AG04450 (cell line): ENCODE measurements at regions not wholly inside any gene's neighbourhood (a gene's known extent, or its start where the extent isn't known, plus 50 kb on each side); places are given as distances from the start of the nearest gene placed in this dataset.

ENCODE experiments used
- CTCF ChIA-PET: fragments of 300-600, 350-600 bp; formaldehyde crosslinking; extraction: SDS; loops from one replicate; lab custom pipeline; 2022; ENCODE audit warnings: antibody characterized with exemption, inconsistent platforms; lab: Charles Lee
- POLR2A ChIA-PET: fragments of 350-600 bp; formaldehyde crosslinking; extraction: SDS; loops from one replicate; lab custom pipeline; 2021; ENCODE audit warnings: antibody characterized with exemption, inconsistent platforms; lab: Yijun Ruan, JAX
- DNase-seq: peaks from one replicate; pipeline ENCODE4 v3.0.0-alpha.2; 2011; ENCODE audit warnings: low read depth, low spot score
- H3K27ac ChIP-seq: one replicate; pipeline ENCODE4 v1.5.1; 2012; ENCODE audit warnings: low read depth, low read length, control low read depth
- H3K27me3 ChIP-seq: one replicate; pipeline ENCODE4 v1.6.0; 2012; ENCODE audit warnings: low read length; ENCODE audit not compliant: control insufficient read depth, insufficient read depth
- H3K4me3 ChIP-seq: 2 replicates; pipeline ENCODE4 v1.5.1; 2011; ENCODE audit warnings: mild to moderate bottlenecking, low read depth, low read length, control low read depth
- H3K9me3 ChIP-seq: 2 replicates; pipeline ENCODE4 v1.5.1; 2012; ENCODE audit warnings: low read length; ENCODE audit not compliant: control insufficient read depth, insufficient read depth
- TF ChIP-seq, protein P1 (sequence below): IDR thresholded peaks from 2 replicates; pipeline ENCODE4 v1.5.1; 2011; ENCODE audit warnings: low read depth, low read length, control low read depth, inconsistent platforms

DNA sequence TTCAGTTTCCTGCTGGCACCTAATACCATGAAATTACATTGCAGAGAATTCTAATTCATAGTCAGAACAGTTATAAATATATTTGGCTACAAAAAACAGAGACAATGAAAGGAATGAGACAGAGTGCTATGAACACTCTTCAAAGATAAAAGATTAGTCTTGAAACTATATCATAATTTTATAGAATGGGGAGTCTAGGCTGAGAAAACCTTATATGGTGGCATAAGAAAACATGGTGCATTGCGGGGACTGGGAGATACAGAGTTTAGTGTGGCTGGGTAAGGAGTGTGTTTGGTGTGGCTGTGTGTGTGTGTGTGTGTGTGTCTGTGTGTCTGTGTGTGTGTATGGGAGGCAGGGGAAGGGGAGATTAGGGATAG, 64.5 kb upstream of the CTLA4 start:
- ChIA-PET CTCF (interaction anchor here (1.2 kb wide), 1 partner anchor 12 kb away, joined by 4 read pairs; no protein-coding TSS in a partner anchor), POLR2A (no interaction called here)
- TF ChIP-seq, protein P1, sequence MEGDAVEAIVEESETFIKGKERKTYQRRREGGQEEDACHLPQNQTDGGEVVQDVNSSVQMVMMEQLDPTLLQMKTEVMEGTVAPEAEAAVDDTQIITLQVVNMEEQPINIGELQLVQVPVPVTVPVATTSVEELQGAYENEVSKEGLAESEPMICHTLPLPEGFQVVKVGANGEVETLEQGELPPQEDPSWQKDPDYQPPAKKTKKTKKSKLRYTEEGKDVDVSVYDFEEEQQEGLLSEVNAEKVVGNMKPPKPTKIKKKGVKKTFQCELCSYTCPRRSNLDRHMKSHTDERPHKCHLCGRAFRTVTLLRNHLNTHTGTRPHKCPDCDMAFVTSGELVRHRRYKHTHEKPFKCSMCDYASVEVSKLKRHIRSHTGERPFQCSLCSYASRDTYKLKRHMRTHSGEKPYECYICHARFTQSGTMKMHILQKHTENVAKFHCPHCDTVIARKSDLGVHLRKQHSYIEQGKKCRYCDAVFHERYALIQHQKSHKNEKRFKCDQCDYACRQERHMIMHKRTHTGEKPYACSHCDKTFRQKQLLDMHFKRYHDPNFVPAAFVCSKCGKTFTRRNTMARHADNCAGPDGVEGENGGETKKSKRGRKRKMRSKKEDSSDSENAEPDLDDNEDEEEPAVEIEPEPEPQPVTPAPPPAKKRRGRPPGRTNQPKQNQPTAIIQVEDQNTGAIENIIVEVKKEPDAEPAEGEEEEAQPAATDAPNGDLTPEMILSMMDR: no peak
- Histone ChIP-seq H3K27ac (no peak overlapping the region), H3K4me3 (no peak overlapping the region), H3K9me3 (peaks cover 3% of the 10 kb centered on the region; the same call in 1 of the 2 replicates), H3K27me3 (no peaks in the 10 kb centered on the region)
- DNase-seq: no peak

DNA sequence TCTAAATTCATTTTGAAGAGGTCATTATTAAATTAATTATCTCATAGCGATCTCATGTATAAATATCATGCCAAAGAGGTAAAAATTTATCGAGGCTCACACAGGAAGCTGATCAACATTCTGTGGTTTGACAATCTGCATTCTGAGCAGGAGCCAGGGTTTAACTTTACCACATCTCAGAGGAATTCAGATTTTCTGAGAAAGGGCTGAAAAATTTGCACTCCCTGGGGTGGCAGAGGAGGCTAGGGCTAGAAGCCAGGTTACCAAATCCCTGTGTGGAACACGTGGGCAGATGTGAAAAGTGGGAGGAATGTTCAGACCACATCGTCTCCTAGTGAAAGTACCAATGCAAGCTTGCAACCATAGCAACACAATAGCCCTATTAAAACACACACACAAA, 63.5 kb upstream of the CTLA4 start:
- Histone ChIP-seq H3K27ac (no peak overlapping the region), H3K9me3 (peaks cover 3% of the 10 kb centered on the region; the same call in 1 of the 2 replicates), H3K4me3 (no peak overlapping the region), H3K27me3 (no peaks in the 10 kb centered on the region)
- TF ChIP-seq, protein P1: no peak
- POLR2A ChIA-PET: interaction anchor here (1.1 kb wide), 1 partner anchor 20 kb away, joined by 5 read pairs; no protein-coding TSS in a partner anchor
- DNase-seq: peak; percentile 85
- CTCF ChIA-PET: interaction anchor here (1.2 kb wide), 1 partner anchor 11 kb away, joined by 4 read pairs; no protein-coding TSS in a partner anchor

DNA sequence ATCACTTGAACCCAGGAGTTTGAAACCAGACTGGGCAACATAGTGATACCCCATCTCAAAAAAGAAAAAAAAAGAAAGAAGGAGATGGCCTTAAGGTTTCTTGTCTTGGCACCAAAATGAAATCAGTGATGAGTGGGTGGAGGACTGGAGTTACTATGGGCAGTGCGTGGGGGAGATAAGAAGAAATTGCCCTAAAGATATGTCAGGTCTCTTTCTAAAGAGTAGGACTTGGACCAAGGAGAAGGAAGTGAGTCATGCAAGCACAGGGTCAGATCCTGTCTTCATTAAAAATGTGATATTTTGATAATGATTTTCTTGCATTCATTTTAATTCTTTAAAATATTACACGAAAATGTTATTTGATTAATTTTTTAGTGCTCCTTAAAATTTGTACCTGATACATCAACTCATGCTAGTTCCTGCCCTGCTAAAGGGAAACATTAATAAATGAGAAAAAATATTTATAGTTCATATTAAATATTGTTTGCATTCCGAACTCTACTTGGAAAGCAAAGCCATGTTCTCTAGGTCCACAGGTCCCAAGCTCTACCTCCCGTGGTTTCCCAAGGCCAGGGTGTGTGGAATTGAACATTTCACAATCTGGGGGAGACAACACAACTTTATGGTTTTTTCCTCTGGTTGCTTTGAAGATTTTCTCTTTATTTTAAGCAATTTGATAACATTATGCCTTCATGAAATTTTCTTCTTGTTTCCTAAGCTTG, 62.6 kb upstream of the CTLA4 start:
- H3K27me3 ChIP-seq: no peaks in the 10 kb centered on the region
- no peak overlapping the region for H3K4me3 ChIP-seq
- peak overlapping the region; percentile 75 for H3K27ac ChIP-seq
- ChIA-PET POLR2A (interaction anchor here (1.1 kb wide), 1 partner anchor 21 kb away, joined by 5 read pairs; no protein-coding TSS in a partner anchor), CTCF (interaction anchor here (1.5 kb wide), 1 partner anchor 10 kb away, joined by 4 read pairs; no protein-coding TSS in a partner anchor)
- DNase-seq: no peak
- TF ChIP-seq, protein P1: no peak
- H3K9me3 ChIP-seq: peaks cover 3% of the 10 kb centered on the region; the same call in 1 of the 2 replicates

DNA sequence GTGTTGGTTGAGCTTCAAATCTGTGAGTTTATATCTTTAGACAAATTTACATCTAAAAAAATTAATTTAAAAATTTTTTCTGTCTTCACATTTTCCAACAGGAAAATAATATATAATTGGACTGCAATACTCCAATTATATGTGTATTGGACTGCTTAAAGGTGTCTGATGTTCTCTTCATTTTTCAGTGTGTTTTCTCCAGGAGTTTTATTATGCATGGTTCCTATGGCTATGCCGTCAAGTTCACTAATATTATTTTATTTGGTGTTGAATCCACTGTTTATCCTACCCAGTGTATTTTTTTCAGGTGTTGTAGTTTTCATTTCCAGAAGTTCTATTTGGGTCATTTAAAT, 62.1 kb upstream of the CTLA4 start:
- H3K9me3 ChIP-seq: peaks cover 3% of the 10 kb centered on the region; the same call in 1 of the 2 replicates
- no peaks in the 10 kb centered on the region for H3K27me3 ChIP-seq
- POLR2A ChIA-PET: no interaction called here
- DNase-seq: no peak
- H3K27ac ChIP-seq: no peak overlapping the region
- no peak overlapping the region for H3K4me3 ChIP-seq
- TF ChIP-seq, protein P1: no peak
- CTCF ChIA-PET: interaction anchor here (1.5 kb wide), 1 partner anchor 10 kb away, joined by 4 read pairs; no protein-coding TSS in a partner anchor

DNA sequence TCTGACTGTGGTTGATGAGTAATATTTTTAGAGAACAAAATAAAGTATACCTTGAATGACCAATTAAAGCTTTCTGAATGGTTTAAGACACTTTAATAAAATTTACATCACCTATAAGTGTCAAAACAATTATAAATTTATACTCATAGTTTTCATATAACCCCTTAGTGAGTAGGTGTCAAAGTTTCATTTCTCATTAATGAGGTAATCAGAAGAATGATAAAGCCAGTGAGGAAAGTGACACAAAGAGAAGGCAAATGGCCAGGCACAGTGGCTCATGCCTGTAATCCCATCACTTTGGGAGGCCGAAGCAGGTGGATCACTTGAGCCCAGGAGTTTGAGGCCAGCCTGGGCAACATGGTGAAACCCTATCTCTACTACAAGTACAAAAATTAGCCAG, 60.8 kb upstream of the CTLA4 start:
- TF ChIP-seq, protein P1: no peak
- POLR2A ChIA-PET: no interaction called here
- Histone ChIP-seq H3K9me3 (peaks cover 3% of the 10 kb centered on the region; the same call in 1 of the 2 replicates), H3K27ac (no peak overlapping the region), H3K4me3 (no peak overlapping the region), H3K27me3 (no peaks in the 10 kb centered on the region)
- CTCF ChIA-PET: interaction anchor here (1.3 to 2.3 kb wide), 3 partner anchors 9 to 353 kb away, joined by 4 to 8 read pairs (median 4); no protein-coding TSS in a partner anchor
- no peak for DNase-seq
